ENCODE measurements at regions not wholly inside any gene's neighbourhood (a gene's known extent, or its start where the extent isn't known, plus 50 kb on each side); places are given as distances from the start of the nearest gene placed in this dataset.

DNA sequence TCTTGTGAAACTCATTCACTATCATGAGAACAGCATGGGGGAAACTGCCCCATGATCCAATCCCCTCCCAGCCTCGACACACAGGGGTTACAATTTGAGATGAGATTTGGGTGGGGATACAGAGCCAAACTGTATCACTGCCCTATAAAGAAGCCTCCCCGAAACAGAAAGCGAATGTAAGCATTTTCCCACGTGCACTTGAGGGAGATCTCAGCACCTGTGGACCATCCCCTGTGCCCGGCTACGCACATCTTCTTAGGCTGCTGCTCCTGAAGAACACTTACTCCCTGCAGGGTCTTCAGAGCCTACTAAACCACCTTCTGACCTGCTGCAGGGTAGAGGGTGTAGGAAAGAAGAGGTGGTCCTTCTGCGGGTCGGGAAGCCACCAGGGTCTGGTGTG, 410.2 kb upstream of the IRX2 start:
- TF ChIP-seq, protein P1, sequence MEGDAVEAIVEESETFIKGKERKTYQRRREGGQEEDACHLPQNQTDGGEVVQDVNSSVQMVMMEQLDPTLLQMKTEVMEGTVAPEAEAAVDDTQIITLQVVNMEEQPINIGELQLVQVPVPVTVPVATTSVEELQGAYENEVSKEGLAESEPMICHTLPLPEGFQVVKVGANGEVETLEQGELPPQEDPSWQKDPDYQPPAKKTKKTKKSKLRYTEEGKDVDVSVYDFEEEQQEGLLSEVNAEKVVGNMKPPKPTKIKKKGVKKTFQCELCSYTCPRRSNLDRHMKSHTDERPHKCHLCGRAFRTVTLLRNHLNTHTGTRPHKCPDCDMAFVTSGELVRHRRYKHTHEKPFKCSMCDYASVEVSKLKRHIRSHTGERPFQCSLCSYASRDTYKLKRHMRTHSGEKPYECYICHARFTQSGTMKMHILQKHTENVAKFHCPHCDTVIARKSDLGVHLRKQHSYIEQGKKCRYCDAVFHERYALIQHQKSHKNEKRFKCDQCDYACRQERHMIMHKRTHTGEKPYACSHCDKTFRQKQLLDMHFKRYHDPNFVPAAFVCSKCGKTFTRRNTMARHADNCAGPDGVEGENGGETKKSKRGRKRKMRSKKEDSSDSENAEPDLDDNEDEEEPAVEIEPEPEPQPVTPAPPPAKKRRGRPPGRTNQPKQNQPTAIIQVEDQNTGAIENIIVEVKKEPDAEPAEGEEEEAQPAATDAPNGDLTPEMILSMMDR (conservative IDR thresholded peaks at IDR 0.05; ENCODE audit: low read length), result no peak
- no peak for TF ChIP-seq EZH2phosphoT487 (IDR thresholded peaks at IDR 0.05; ENCODE audit: borderline replicate concordance)

All from Loucy (cell line).